ENCODE measurements at regions not wholly inside any gene's neighbourhood (a gene's known extent, or its start where the extent isn't known, plus 50 kb on each side); places are given as distances from the start of the nearest gene placed in this dataset.

DNA sequence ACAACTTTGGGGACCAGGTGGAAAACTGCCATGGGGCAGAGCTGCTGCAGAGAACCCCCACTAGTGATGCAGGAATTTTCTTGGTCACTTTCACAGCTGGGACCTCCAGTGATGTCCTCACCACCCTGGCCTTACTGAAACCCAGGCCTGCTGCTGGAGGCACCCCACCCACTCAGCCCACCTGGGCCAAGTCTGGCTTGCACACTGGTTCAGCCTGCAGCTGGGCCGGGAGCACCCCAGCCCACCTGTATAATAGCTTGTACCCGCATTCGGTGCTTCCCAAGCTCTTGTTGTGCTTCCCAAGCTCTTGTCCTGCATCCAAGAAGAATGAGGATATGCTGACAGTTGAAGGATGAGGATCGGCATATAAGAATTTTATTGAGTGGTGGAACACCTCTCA, 86.4 kb upstream of the ZMAT1 start:
- TF ChIP-seq, protein P1, sequence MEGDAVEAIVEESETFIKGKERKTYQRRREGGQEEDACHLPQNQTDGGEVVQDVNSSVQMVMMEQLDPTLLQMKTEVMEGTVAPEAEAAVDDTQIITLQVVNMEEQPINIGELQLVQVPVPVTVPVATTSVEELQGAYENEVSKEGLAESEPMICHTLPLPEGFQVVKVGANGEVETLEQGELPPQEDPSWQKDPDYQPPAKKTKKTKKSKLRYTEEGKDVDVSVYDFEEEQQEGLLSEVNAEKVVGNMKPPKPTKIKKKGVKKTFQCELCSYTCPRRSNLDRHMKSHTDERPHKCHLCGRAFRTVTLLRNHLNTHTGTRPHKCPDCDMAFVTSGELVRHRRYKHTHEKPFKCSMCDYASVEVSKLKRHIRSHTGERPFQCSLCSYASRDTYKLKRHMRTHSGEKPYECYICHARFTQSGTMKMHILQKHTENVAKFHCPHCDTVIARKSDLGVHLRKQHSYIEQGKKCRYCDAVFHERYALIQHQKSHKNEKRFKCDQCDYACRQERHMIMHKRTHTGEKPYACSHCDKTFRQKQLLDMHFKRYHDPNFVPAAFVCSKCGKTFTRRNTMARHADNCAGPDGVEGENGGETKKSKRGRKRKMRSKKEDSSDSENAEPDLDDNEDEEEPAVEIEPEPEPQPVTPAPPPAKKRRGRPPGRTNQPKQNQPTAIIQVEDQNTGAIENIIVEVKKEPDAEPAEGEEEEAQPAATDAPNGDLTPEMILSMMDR (IDR thresholded peaks at IDR 0.05; ENCODE audit: low read length, missing control alignments), result no peak
- no peak for DNase-seq (ENCODE audit: low read depth)
- H3K4me3 ChIP-seq (replicated peaks; ENCODE audit: low read depth, low read length), result no peak overlapping the region

- TF ChIP-seq, protein P1 (IDR thresholded peaks at IDR 0.05; ENCODE audit: low read length, missing control alignments), result no peak
- no peak for DNase-seq (ENCODE audit: low read depth)
These were observed 77.1 kb upstream of the ZMAT1 start for GRCh38 chrX:102008901-102009300.

DNA sequence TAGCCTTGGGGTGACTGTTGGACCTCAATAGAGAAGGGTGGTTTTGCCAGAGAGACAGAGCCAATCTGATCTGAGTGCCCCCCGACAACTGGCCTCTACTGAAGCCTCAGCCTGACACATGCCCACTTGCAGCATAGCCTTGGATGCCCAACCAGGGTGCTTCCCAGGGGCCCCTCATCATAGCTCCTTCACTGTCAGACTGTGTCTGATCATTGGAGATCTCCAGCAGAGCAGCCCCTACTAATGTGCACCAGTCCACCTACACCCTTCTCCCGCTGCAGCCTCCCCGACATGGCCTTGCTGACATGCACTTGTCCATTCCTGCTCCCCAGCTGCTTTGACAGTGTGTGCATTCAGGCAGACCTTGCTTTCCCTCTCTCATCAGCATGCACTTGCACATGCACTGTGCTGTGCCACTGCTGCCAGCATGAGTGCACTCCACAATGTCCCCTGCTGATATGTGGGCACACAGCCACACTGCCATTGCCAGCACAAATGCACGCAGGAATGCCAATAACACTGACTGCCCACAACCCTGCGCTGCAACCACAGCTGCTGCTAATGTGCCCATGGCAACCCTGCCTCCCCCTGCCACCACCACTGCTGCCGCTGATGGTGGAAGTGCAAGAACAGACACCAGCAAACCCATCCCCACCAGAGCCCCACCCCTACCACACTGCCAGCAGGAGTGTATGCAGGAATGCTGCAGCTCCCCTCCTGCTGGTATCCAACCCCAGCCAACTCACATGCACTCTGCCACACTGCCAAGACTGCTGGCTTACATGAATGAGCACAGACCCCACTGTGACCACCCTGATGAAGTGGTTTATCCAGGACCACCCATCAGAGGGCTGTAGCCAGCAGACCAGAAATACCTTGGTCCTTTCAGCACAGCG, 68.1 kb upstream of the ZMAT1 start:
- TF ChIP-seq, protein P1 (IDR thresholded peaks at IDR 0.05; ENCODE audit: low read length, missing control alignments), result no peak
- H3K4me3 ChIP-seq (replicated peaks; ENCODE audit: low read depth, low read length), result no peak overlapping the region
- DNase-seq (ENCODE audit: low read depth), result no peak

More at GRCh38 chrX:102008901-102009300, 77.1 kb upstream of the ZMAT1 start:
- H3K4me3 ChIP-seq (replicated peaks; ENCODE audit: low read depth, low read length), result no peak overlapping the region

GRCh38 chrX:101993335-101993734, 61.5 kb upstream of the ZMAT1 start:
- DNase-seq (ENCODE audit: low read depth), result no peak
- no peak overlapping the region for H3K4me3 ChIP-seq (replicated peaks; ENCODE audit: low read depth, low read length)
- TF ChIP-seq, protein P1 (IDR thresholded peaks at IDR 0.05; ENCODE audit: low read length, missing control alignments), result no peak

DNA sequence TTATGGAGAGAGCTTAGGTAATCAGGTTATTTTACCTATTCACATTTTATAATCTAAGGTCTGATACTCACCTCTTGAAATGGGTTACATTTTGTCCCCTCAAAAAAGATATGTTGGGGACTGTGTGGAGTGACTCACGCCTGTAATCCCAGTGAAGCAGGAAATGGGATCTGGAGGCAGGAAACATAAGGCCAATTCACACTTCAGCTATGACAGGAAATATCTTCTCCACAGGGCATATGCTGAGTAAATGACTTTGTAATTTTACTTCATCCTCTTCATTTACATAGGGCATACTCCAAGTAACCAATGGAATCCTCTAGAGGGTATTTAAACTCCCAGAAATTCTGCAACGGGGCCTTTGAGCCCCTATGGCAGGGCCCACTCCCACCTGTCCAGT, 54.8 kb upstream of the ZMAT1 start:
- DNase-seq (ENCODE audit: low read depth), result no peak
- TF ChIP-seq, protein P1 (IDR thresholded peaks at IDR 0.05; ENCODE audit: low read length, missing control alignments), result no peak

More for the DNA sequence above, 54.8 kb upstream of the ZMAT1 start:
- no peak overlapping the region for H3K4me3 ChIP-seq (replicated peaks; ENCODE audit: low read depth, low read length)

Data from fibroblast of pulmonary artery (primary cell).